ENCODE measurements at regions not wholly inside any gene's neighbourhood (a gene's known extent, or its start where the extent isn't known, plus 50 kb on each side); places are given as distances from the start of the nearest gene placed in this dataset.

DNA sequence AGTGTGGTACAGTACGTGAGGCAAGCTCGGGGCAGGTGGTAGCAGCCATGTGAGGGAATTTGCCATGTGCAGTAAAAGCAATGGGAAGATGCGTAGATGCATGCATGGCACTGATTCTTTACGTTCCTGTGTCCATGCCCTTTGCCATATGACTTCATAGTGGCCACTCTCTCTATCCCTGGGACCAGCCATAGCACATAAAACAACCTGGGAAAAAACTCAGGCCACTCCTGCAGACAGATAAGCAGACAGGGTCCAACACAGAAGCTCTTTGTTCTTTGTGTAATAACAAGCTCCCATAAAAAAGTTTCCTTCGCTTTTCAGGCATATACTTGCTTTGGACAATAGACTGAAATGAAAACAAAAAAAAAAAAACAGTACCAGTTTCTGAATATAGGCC, 622.4 kb upstream of the POM121L12 start:
- TF ChIP-seq FOXM1 (IDR thresholded peaks at IDR 0.05; ENCODE audit: borderline replicate concordance): no peak
- no peak for TF ChIP-seq TARDBP (IDR thresholded peaks at IDR 0.05)
- TF ChIP-seq SUZ12 (IDR thresholded peaks at IDR 0.05): no peak
- no peak for TF ChIP-seq BHLHE40 (IDR thresholded peaks at IDR 0.05; ENCODE audit: borderline replicate concordance)
- TF ChIP-seq ELF4 (IDR thresholded peaks at IDR 0.05): no peak
- TF ChIP-seq HDGF (IDR thresholded peaks at IDR 0.05; ENCODE audit: borderline replicate concordance): no peak
- no peak for DNase-seq (ENCODE audit: extremely low spot score)
- ChIA-PET CTCF (no interaction called here), POLR2A (no interaction called here)

GRCh38 chr7:52410032-52410431, 625.4 kb upstream of the POM121L12 start:
- TF ChIP-seq ELF4 (IDR thresholded peaks at IDR 0.05) (no peak), HDGF (IDR thresholded peaks at IDR 0.05; ENCODE audit: borderline replicate concordance) (no peak), FOXM1 (IDR thresholded peaks at IDR 0.05; ENCODE audit: borderline replicate concordance) (no peak), CTBP1 (IDR thresholded peaks at IDR 0.05; ENCODE audit: borderline replicate concordance) (no peak), ARNT (IDR thresholded peaks at IDR 0.05) (no peak), SP1 (IDR thresholded peaks at IDR 0.05) (no peak), L3MBTL2 (conservative IDR thresholded peaks at IDR 0.05) (no peak), SUZ12 (IDR thresholded peaks at IDR 0.05) (no peak), LEF1 (IDR thresholded peaks at IDR 0.05; ENCODE audit: borderline replicate concordance) (no peak), PKNOX1 (IDR thresholded peaks at IDR 0.05) (no peak), ZNF384 (IDR thresholded peaks at IDR 0.05) (no peak), NFRKB (IDR thresholded peaks at IDR 0.05) (no peak), FOXK2 (IDR thresholded peaks at IDR 0.05) (no peak), BHLHE40 (IDR thresholded peaks at IDR 0.05; ENCODE audit: borderline replicate concordance) (no peak)
- no peak for DNase-seq (ENCODE audit: extremely low spot score)
- ChIA-PET CTCF (no interaction called here), POLR2A (no interaction called here)

DNA sequence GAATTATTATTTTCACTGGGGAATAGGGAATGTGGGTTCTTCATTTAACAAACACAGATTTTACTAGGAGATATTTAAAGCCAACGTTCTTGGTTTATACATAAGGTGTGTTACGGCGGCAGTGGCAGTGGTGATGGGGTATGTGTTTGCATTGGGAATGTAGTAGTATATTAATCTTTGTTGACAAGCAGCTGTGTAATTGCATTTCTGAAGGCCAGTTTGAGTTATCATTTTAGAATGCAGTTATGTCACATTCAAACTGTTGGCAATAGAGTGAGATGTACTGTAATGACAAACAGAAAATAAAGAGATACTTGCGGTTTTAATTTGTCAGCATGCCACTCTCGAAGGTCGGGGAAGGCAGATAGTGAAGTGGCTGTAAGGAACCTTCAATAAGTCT, 628.6 kb upstream of the POM121L12 start:
- ChIA-PET POLR2A (no interaction called here), CTCF (no interaction called here)
- TF ChIP-seq PKNOX1 (IDR thresholded peaks at IDR 0.05): no peak
- no peak for TF ChIP-seq FOXK2 (IDR thresholded peaks at IDR 0.05)
- TF ChIP-seq FOXM1 (IDR thresholded peaks at IDR 0.05; ENCODE audit: borderline replicate concordance): no peak
- TF ChIP-seq L3MBTL2 (conservative IDR thresholded peaks at IDR 0.05): no peak
- TF ChIP-seq SP1 (IDR thresholded peaks at IDR 0.05): no peak
- DNase-seq (ENCODE audit: extremely low spot score): no peak

GRCh38 chr7:52382731-52383130, 652.7 kb upstream of the POM121L12 start:
- POLR2A ChIA-PET: no interaction called here
- CTCF ChIA-PET: no interaction called here
- DNase-seq (ENCODE audit: extremely low spot score): no peak
- TF ChIP-seq ELF4 (IDR thresholded peaks at IDR 0.05) (no peak), FOXK2 (IDR thresholded peaks at IDR 0.05) (no peak), TARDBP (IDR thresholded peaks at IDR 0.05) (no peak), NFRKB (IDR thresholded peaks at IDR 0.05) (no peak), SUZ12 (IDR thresholded peaks at IDR 0.05) (no peak), CTBP1 (IDR thresholded peaks at IDR 0.05; ENCODE audit: borderline replicate concordance) (no peak), HDGF (IDR thresholded peaks at IDR 0.05; ENCODE audit: borderline replicate concordance) (no peak), PKNOX1 (IDR thresholded peaks at IDR 0.05) (no peak), L3MBTL2 (conservative IDR thresholded peaks at IDR 0.05) (no peak), ZNF384 (IDR thresholded peaks at IDR 0.05) (no peak), FOXM1 (IDR thresholded peaks at IDR 0.05; ENCODE audit: borderline replicate concordance) (no peak), SP1 (IDR thresholded peaks at IDR 0.05) (no peak), LEF1 (IDR thresholded peaks at IDR 0.05; ENCODE audit: borderline replicate concordance) (no peak), ARNT (IDR thresholded peaks at IDR 0.05) (no peak), BHLHE40 (IDR thresholded peaks at IDR 0.05; ENCODE audit: borderline replicate concordance) (no peak), FOXA1 (IDR thresholded peaks at IDR 0.05) (no peak)

GRCh38 chr7:52369922-52370321, 665.5 kb upstream of the POM121L12 start:
- CTCF ChIA-PET: no interaction called here
- no peak for DNase-seq (ENCODE audit: extremely low spot score)
- POLR2A ChIA-PET: no interaction called here
- TF ChIP-seq NFRKB (IDR thresholded peaks at IDR 0.05): no peak
- TF ChIP-seq HDGF (IDR thresholded peaks at IDR 0.05; ENCODE audit: borderline replicate concordance): no peak
- TF ChIP-seq TARDBP (IDR thresholded peaks at IDR 0.05): no peak
- no peak for TF ChIP-seq FOXA1 (IDR thresholded peaks at IDR 0.05)
- no peak for TF ChIP-seq ELF4 (IDR thresholded peaks at IDR 0.05)
- no peak for TF ChIP-seq FOXK2 (IDR thresholded peaks at IDR 0.05)
- TF ChIP-seq LEF1 (IDR thresholded peaks at IDR 0.05; ENCODE audit: borderline replicate concordance): no peak
- TF ChIP-seq SUZ12 (IDR thresholded peaks at IDR 0.05): no peak

DNA sequence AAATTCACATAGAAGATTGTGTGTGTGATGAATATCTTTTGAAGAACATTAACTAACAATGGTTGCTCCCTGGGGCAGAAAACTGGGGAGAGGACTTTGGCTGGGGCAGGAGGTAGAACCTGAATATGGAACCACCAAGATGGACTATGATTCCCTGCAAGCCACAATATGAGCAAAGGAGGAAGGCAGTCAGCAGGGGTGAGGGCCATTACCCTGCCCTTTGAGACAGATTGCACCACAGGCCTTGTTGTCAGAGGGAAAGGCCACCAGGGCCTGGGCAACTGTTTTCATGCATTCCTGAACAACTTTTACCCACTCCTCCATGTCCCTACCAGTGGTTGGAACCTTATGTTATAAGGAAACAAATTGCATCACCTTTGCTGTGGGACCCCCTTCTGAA, 670.1 kb upstream of the POM121L12 start:
- CTCF ChIA-PET: no interaction called here
- TF ChIP-seq TARDBP (IDR thresholded peaks at IDR 0.05) (no peak), LEF1 (IDR thresholded peaks at IDR 0.05; ENCODE audit: borderline replicate concordance) (no peak), ZNF384 (IDR thresholded peaks at IDR 0.05) (no peak)

GRCh38 chr7:52362521-52362920, 672.9 kb upstream of the POM121L12 start:
- POLR2A ChIA-PET: no interaction called here
- CTCF ChIA-PET: no interaction called here
- TF ChIP-seq FOXM1 (IDR thresholded peaks at IDR 0.05; ENCODE audit: borderline replicate concordance) (no peak), ZNF384 (IDR thresholded peaks at IDR 0.05) (no peak), BHLHE40 (IDR thresholded peaks at IDR 0.05; ENCODE audit: borderline replicate concordance) (no peak), PKNOX1 (IDR thresholded peaks at IDR 0.05) (no peak), NFRKB (IDR thresholded peaks at IDR 0.05) (no peak), L3MBTL2 (conservative IDR thresholded peaks at IDR 0.05) (no peak), LEF1 (IDR thresholded peaks at IDR 0.05; ENCODE audit: borderline replicate concordance) (no peak), FOXA1 (IDR thresholded peaks at IDR 0.05) (no peak), TARDBP (IDR thresholded peaks at IDR 0.05) (no peak)
- DNase-seq (ENCODE audit: extremely low spot score): no peak

More for the DNA sequence above, 670.1 kb upstream of the POM121L12 start:
- no peak for DNase-seq (ENCODE audit: extremely low spot score)
- POLR2A ChIA-PET: no interaction called here

Data from HEK293T (cell line).